ENCODE measurements at regions not wholly inside any gene's neighbourhood (a gene's known extent, or its start where the extent isn't known, plus 50 kb on each side); places are given as distances from the start of the nearest gene placed in this dataset.
"Not testable (repeated sequence)": the region's sequence is repeated elsewhere in the genome, so short reads cannot be mapped to it uniquely, and the experiment has no call there.

DNA sequence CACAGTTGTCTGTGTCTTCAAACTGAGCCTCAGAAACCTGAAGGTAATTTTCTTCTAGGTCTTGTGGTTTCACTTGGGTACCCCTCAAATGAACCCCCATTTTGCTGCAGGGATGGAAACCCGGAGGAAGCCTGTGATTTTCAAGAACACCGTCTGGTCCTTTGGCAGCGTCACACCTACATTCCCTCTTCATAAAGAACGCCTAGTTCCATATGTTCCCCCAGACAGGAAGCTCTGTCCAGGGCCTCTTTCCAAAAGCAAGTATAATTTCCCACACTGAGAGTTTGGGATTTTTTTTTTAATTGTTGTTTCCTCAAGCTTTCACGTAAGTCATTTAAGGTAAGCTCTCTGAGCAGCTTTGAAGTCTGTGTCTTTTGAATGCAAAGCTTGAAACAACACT lies 515.0 kb downstream of the TMEM114 start:
- H3K4me3 ChIP-seq (ENCODE audit: low read depth, low read length), result no peak overlapping the region
- no peak for DNase-seq (ENCODE audit: low read depth)
- TF ChIP-seq, protein P1, sequence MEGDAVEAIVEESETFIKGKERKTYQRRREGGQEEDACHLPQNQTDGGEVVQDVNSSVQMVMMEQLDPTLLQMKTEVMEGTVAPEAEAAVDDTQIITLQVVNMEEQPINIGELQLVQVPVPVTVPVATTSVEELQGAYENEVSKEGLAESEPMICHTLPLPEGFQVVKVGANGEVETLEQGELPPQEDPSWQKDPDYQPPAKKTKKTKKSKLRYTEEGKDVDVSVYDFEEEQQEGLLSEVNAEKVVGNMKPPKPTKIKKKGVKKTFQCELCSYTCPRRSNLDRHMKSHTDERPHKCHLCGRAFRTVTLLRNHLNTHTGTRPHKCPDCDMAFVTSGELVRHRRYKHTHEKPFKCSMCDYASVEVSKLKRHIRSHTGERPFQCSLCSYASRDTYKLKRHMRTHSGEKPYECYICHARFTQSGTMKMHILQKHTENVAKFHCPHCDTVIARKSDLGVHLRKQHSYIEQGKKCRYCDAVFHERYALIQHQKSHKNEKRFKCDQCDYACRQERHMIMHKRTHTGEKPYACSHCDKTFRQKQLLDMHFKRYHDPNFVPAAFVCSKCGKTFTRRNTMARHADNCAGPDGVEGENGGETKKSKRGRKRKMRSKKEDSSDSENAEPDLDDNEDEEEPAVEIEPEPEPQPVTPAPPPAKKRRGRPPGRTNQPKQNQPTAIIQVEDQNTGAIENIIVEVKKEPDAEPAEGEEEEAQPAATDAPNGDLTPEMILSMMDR (conservative IDR thresholded peaks at IDR 0.05; ENCODE audit: low read depth, low read length), result no peak

DNA sequence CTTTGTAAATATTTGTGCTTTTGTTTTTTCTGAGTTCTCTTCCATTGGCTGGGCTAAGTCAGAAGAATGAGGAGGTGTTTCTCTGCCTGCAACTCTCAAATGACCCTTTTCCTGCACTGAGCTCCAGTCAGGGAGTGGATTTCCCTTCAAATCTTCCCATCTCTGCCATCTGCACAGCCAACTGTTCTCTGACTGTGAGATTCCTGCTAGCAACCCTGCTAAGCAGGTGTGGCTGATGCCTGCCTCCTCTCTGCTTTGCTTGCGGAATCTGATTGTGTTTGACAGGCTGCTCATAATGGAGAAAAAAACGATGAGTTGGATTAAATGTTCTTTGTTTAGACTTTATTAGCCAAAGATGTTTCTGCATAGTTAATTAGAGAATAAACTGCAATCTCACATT lies 519.8 kb downstream of the TMEM114 start:
- DNase-seq (ENCODE audit: low read depth), result no peak
- H3K4me3 ChIP-seq (ENCODE audit: low read depth, low read length), result no peak overlapping the region
- TF ChIP-seq, protein P1 (conservative IDR thresholded peaks at IDR 0.05; ENCODE audit: low read depth, low read length), result no peak

DNA sequence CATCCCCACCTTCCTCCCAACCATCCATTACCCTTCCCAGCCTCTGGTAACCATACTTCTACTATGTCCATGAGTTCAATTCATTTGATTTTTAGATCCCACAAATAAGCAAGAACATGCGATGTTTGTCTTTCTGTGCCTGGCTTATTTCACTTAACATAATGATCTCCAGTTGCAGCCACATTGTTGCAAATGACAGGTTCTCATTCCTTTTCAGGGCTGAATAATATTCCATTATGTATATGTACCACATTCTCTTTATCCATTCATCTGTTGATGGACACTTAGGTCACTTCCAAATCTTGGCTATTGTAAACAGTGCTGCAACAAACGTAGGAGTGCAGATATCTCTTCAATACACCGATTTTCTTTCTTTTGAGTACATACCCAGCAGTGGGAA lies 522.1 kb downstream of the TMEM114 start:
- DNase-seq (ENCODE audit: low read depth), result not testable (repeated sequence)

DNA sequence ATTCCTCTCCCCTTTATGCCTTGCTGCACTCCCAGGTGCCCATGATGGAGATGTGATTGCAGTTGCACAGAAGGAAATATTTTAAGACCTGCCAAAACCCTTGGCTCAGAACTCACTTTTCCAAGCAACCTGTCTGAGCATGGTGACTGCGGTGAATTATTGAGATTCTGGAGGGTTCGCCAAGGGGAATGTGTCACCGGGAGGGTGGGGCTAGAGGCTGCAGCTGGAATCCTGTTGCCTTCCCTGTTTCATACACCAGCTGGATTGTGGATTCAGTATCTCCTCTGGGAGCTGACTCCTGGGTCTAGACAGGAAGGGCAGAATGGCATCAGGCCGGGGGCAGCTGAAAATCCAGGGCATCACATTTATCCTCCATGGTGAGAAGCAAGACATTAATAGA lies 527.2 kb downstream of the TMEM114 start:
- DNase-seq (ENCODE audit: low read depth), result no peak
- TF ChIP-seq, protein P1 (conservative IDR thresholded peaks at IDR 0.05; ENCODE audit: low read depth, low read length), result no peak
- H3K4me3 ChIP-seq (ENCODE audit: low read depth, low read length), result no peak overlapping the region

More for the DNA sequence above, 522.1 kb downstream of the TMEM114 start:
- not testable (repeated sequence) for H3K4me3 ChIP-seq (ENCODE audit: low read depth, low read length)

DNA sequence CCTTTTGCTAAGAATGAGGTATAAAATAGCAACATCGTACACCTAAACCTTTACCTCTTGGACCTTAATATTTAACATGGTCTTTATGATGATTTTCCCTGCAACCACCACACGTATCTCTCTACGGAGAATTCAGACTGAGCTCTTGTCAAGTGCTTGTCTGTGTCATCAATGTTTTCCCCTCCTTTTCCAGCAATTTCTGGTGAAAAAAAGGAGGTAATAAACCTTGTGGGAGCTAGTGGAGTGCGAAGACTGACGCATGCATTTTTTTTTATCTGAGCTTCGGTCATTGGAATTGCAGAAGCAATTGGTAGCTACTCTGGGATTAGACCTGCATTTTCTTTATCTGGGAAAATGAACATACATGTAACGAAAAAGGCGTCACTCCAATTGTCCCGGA lies 527.6 kb downstream of the TMEM114 start:
- no peak overlapping the region for H3K4me3 ChIP-seq (ENCODE audit: low read depth, low read length)
- TF ChIP-seq, protein P1 (conservative IDR thresholded peaks at IDR 0.05; ENCODE audit: low read depth, low read length), result no peak
- DNase-seq (ENCODE audit: low read depth), result no peak

DNA sequence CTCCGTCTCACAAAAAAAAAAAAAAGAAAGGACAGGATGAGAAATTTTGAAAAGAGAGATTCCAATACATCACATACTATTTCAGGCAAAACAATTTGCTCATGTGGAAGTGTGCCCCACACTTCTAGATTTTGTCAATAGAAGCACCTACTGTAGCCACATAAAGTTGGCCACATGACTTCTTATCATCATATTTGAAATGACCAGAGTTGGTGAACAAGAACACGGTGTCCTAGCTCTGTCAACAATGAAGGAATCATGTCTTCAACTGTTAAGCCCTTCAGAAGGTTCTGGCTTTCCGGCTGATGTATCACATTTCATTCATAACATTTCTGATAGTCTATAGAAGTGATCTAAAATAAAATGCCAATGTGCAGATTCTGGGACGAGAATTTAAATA lies 534.5 kb downstream of the TMEM114 start:
- no peak overlapping the region for H3K4me3 ChIP-seq (ENCODE audit: low read depth, low read length)
- no peak for DNase-seq (ENCODE audit: low read depth)
- TF ChIP-seq, protein P1 (conservative IDR thresholded peaks at IDR 0.05; ENCODE audit: low read depth, low read length), result no peak

DNA sequence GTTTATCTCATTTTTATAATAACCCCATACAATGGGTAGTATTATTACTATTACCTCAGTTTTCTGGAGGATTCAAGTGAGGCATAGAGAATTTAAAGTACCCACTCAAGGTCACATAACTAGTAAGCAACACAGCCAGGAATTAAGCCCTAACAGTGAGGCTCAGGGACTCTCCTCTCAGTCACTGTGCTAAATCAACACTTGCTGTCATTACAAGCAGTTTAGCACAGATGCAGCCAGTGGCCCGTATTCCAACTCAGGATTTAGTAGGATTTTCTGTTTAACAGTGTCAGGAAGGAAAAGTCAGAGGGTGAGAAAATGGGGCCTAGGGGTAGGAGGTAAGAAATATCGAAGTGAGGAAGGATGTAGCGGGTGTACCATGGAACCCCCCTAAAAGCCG lies 536.9 kb downstream of the TMEM114 start:
- no peak overlapping the region for H3K4me3 ChIP-seq (ENCODE audit: low read depth, low read length)
- DNase-seq (ENCODE audit: low read depth), result no peak
- TF ChIP-seq, protein P1 (conservative IDR thresholded peaks at IDR 0.05; ENCODE audit: low read depth, low read length), result no peak

DNA sequence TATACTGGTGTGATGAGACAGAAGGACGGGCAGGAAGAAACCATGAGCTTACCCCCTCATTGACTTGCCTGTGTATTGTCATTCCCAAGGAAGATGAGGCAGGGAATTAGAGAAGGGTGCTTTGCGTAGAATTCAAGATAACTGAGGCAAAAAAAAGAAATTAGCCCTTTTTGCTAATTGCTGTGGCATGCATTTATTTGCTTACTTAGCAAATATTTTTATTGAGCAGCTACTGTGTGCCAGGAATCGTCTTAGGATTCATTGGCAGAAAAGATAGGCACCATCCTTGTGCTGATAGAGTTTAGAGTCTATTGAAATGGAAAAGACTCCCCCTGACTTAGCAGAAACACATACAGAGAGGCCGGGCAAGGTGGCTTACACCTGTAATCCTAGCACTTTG lies 541.9 kb downstream of the TMEM114 start:
- TF ChIP-seq, protein P1 (conservative IDR thresholded peaks at IDR 0.05; ENCODE audit: low read depth, low read length), result no peak
- DNase-seq (ENCODE audit: low read depth), result no peak
- H3K4me3 ChIP-seq (ENCODE audit: low read depth, low read length), result no peak overlapping the region

Measured in choroid plexus epithelial cell (primary cell).